ENCODE measurements at regions not wholly inside any gene's neighbourhood (a gene's known extent, or its start where the extent isn't known, plus 50 kb on each side); places are given as distances from the start of the nearest gene placed in this dataset.

DNA sequence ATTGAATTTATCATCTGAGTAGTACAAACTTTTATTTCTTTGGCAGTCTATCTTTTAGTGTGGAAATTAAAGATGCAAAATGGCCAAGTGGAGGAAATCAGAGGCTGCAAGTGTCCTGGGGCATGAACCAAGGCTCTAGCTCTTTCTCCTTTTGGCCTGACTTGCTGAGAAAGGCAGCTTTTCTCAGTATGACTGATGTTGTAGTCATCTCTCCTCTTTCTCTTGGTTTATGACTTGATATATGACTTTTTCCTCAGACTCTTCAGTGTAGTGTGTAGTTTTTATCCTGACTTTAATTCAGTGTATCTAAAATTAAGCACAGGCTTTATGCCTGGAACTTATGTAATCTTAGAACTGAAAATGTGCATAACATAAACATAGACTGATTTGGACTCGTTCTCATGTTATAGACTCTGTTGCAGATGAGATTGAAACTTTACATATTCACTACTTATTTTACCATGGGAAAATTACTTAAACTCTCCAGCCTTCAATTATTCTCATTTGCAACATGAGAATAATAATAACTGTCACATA lies 65.7 kb downstream of the SLITRK5 start:
- intact Hi-C loops (cut with DNase I): no loop called here
- Histone ChIP-seq H3K27ac (no peak overlapping the region), H3K4me1 (no peaks in the 10 kb centered on the region), H3K4me3 (no peak overlapping the region), H3K27me3 (ENCODE audit: low read depth) (no peaks in the 10 kb centered on the region), H3K36me3 (no peaks in the 10 kb centered on the region), H3K9me3 (no peaks in the 10 kb centered on the region)
- TF ChIP-seq, protein P1, sequence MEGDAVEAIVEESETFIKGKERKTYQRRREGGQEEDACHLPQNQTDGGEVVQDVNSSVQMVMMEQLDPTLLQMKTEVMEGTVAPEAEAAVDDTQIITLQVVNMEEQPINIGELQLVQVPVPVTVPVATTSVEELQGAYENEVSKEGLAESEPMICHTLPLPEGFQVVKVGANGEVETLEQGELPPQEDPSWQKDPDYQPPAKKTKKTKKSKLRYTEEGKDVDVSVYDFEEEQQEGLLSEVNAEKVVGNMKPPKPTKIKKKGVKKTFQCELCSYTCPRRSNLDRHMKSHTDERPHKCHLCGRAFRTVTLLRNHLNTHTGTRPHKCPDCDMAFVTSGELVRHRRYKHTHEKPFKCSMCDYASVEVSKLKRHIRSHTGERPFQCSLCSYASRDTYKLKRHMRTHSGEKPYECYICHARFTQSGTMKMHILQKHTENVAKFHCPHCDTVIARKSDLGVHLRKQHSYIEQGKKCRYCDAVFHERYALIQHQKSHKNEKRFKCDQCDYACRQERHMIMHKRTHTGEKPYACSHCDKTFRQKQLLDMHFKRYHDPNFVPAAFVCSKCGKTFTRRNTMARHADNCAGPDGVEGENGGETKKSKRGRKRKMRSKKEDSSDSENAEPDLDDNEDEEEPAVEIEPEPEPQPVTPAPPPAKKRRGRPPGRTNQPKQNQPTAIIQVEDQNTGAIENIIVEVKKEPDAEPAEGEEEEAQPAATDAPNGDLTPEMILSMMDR (IDR thresholded peaks at IDR 0.05): no peak
- DNase-seq: no peak
- ATAC-seq: no peak

DNA sequence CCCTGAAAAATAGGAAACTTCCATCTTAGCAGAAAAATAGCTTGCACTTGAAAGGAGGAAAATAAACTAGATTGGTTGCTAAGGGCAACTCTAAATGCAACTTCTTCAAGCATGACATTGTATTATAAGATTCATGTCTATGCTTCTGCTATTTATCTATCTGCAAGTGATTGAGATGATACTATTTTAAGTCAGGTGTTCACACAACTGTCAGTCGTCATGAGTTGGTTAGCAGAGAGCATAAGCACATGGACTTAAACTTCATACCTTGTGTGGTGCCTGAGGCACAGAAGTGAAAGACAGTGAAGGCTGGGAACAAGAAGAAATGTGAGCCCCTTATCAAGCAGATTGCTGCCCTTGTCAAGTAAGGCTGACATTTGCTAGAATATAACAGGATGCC lies 82.9 kb downstream of the SLITRK5 start:
- no peaks in the 10 kb centered on the region for H3K4me1 ChIP-seq
- no peaks in the 10 kb centered on the region for H3K36me3 ChIP-seq
- H3K27me3 ChIP-seq (ENCODE audit: low read depth): no peaks in the 10 kb centered on the region
- H3K4me3 ChIP-seq: no peak overlapping the region
- TF ChIP-seq, protein P1 (IDR thresholded peaks at IDR 0.05): no peak
- no peak for ATAC-seq
- no peak for DNase-seq
- intact Hi-C loops (cut with DNase I): no loop called here
- no peaks in the 10 kb centered on the region for H3K9me3 ChIP-seq
- no peak overlapping the region for H3K27ac ChIP-seq

DNA sequence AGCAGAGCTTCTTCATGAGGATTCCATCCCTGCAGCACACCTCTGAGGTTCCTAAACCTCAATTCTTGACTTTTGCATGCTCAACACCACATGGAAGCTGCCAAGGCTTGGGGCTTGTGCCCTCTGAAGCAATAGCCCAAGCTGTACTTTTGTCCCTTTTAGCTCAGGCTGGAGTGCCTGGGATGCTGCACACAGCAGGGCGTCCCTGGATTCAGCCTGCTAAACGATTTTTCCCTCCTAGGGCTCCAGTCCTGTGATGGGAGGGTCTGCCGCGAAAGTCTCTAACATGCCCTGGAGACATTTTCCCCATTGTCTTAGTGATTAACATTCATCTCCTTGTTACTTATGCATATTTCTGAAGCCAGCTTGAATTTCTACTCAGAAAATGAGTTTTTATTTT lies 98.3 kb downstream of the SLITRK5 start:
- TF ChIP-seq, protein P1 (IDR thresholded peaks at IDR 0.05): no peak
- Histone ChIP-seq H3K27ac (no peak overlapping the region), H3K9me3 (no peaks in the 10 kb centered on the region), H3K27me3 (ENCODE audit: low read depth) (no peaks in the 10 kb centered on the region), H3K4me1 (no peaks in the 10 kb centered on the region), H3K4me3 (no peak overlapping the region), H3K36me3 (no peaks in the 10 kb centered on the region)
- intact Hi-C loops (cut with DNase I): no loop called here
- no peak for DNase-seq
- ATAC-seq: no peak

DNA sequence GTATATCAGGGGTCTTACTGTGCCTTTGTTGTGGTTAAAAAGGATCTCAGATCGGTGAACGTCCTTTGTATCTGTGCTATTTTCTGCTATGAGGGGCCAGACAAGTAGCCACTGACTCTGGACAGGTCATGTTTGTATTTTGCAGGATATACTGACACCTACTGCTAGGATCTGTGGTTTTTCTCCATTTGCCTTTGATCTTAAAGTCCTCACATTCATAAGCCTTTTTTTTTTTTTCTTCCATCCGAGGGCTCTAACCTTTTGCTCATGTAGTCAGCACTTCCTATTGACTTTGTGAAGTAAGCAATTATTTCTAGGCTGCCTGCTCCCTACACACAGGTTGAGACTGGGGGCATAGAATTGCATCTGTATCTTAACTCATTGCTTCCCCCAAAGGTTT lies 106.2 kb downstream of the SLITRK5 start:
- DNase-seq (no peak), ATAC-seq (no peak)
- Histone ChIP-seq H3K4me3 (no peak overlapping the region), H3K36me3 (no peaks in the 10 kb centered on the region), H3K4me1 (no peaks in the 10 kb centered on the region), H3K9me3 (no peaks in the 10 kb centered on the region), H3K27me3 (ENCODE audit: low read depth) (no peaks in the 10 kb centered on the region), H3K27ac (no peak overlapping the region)
- TF ChIP-seq, protein P1 (IDR thresholded peaks at IDR 0.05): no peak
- intact Hi-C loops (cut with DNase I): no loop called here

DNA sequence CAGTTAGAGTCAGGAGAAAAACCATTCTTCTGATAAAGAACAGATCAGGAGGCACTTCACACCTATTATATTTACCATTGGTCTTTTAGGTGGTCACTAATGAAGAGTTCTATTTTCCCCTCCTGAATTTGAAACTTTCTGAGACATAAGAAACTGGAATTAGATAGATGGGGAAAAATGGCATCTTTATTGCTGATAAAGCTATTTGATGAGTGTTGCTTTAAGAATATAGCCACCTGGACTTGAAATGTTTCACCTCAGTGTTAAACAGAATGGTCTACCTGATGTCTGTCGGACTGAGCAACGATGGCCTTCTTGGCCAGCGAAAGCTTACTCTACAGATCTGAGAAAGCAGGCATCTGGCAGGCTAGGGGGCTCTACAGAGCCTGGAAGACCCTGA lies 107.0 kb downstream of the SLITRK5 start:
- Histone ChIP-seq H3K27ac (no peak overlapping the region), H3K4me1 (no peaks in the 10 kb centered on the region), H3K36me3 (no peaks in the 10 kb centered on the region), H3K9me3 (no peaks in the 10 kb centered on the region), H3K4me3 (no peak overlapping the region), H3K27me3 (ENCODE audit: low read depth) (no peaks in the 10 kb centered on the region)
- TF ChIP-seq, protein P1 (IDR thresholded peaks at IDR 0.05): no peak
- DNase-seq (no peak), ATAC-seq (no peak)
- intact Hi-C loops (cut with DNase I): no loop called here

DNA sequence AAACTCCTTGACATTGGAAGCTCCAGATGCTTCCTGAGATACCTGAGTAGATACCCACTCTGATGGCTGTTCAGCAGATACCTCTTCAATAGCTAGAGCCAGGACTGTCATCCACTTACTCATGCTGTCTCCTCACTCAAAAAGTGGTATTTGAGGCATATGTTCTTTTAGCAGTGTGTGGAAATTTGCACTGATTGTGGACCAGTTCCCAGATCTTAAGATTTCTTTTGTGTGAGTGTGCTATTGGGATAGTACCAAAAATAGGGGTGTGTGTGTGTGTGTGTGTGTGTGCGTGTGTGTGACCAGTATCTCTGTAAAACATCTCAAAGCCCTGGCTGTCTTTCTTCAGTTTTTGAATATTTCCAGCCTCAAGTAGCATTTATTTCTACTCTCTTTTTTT lies 108.3 kb downstream of the SLITRK5 start:
- no peak for DNase-seq
- H3K4me1 ChIP-seq: no peaks in the 10 kb centered on the region
- intact Hi-C loops (cut with DNase I): no loop called here
- no peak overlapping the region for H3K4me3 ChIP-seq
- H3K27ac ChIP-seq: no peak overlapping the region
- H3K27me3 ChIP-seq (ENCODE audit: low read depth): no peaks in the 10 kb centered on the region
- ATAC-seq: no peak
- no peaks in the 10 kb centered on the region for H3K36me3 ChIP-seq
- H3K9me3 ChIP-seq: no peaks in the 10 kb centered on the region
- TF ChIP-seq, protein P1 (IDR thresholded peaks at IDR 0.05): no peak

Measured in lower lobe of right lung (tissue), 2 donors.